ENCODE measurements at regions not wholly inside any gene's neighbourhood (a gene's known extent, or its start where the extent isn't known, plus 50 kb on each side); places are given as distances from the start of the nearest gene placed in this dataset.

DNA sequence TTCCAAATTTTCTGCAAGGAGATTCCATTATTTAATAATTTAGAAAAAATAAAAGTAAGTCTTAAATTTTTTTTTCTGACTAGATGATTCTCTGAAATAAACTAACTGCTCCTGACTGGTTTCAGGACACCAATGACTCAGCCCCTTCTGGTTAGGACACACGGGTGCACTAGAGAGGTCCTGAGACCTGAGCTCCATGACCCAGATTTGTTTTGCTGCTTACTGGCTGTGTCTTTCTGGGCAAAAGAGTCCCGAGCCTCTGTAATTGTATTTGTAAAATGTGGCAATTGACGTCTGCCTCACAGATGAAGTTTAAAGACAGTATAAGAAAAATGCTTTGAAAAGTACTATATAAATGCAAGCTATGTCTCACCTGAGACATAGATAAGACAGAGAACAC lies 89.1 kb downstream of the SLC24A2 start:
- TF ChIP-seq, protein P1, sequence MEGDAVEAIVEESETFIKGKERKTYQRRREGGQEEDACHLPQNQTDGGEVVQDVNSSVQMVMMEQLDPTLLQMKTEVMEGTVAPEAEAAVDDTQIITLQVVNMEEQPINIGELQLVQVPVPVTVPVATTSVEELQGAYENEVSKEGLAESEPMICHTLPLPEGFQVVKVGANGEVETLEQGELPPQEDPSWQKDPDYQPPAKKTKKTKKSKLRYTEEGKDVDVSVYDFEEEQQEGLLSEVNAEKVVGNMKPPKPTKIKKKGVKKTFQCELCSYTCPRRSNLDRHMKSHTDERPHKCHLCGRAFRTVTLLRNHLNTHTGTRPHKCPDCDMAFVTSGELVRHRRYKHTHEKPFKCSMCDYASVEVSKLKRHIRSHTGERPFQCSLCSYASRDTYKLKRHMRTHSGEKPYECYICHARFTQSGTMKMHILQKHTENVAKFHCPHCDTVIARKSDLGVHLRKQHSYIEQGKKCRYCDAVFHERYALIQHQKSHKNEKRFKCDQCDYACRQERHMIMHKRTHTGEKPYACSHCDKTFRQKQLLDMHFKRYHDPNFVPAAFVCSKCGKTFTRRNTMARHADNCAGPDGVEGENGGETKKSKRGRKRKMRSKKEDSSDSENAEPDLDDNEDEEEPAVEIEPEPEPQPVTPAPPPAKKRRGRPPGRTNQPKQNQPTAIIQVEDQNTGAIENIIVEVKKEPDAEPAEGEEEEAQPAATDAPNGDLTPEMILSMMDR (IDR thresholded peaks at IDR 0.05; ENCODE audit: low read depth, low read length) = no peak
- TF ChIP-seq MYC (IDR thresholded peaks at IDR 0.05; ENCODE audit: low read depth, low read length) = no peak
- TF ChIP-seq POLR2A (IDR thresholded peaks at IDR 0.05; ENCODE audit: extremely low read depth, insufficient read length) = no peak
- TF ChIP-seq, protein P2, sequence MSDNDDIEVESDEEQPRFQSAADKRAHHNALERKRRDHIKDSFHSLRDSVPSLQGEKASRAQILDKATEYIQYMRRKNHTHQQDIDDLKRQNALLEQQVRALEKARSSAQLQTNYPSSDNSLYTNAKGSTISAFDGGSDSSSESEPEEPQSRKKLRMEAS (IDR thresholded peaks at IDR 0.05; ENCODE audit: low read depth, low read length) = no peak
